ENCODE measurements at regions not wholly inside any gene's neighbourhood (a gene's known extent, or its start where the extent isn't known, plus 50 kb on each side); places are given as distances from the start of the nearest gene placed in this dataset. TPM values are rescaled to one million over a fixed set of nuclear protein-coding genes. Genes with fewer than 3 reads are reported as not detected.

DNA sequence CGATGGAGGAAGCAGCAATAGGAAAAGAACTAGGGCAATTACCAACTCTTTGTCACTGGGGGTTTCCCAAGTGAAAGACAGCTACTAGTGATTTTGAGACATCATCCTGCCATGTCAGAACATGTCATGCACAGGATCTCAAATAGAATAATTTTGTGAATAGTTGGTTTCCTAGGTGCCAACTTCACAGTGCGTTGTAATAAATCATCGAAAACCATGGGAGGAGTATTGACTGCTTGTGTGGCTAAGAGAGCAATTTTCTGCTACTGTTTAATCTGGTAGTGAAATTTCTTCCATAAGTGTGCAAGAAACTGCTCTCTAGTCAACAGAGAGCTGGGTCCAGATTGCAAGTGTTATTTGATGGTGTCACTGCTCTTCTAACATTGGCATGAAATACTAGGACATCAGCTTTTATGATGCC lies 168.6 kb downstream of the NNT start:
- H3K9ac ChIP-seq (ENCODE audit: low read depth, low read length) = no peak overlapping the region
- no peaks in the 10 kb centered on the region for H3K9me3 ChIP-seq (replicated peaks; ENCODE audit: low read length)
- H3K36me3 ChIP-seq (ENCODE audit: insufficient read depth, low read length) = no peaks in the 10 kb centered on the region
- no peak overlapping the region for H3K4me2 ChIP-seq (ENCODE audit: low read length)
- no peaks in the 10 kb centered on the region for H3K27me3 ChIP-seq (ENCODE audit: control insufficient read depth, insufficient read depth, low read length)
- no peak overlapping the region for H3K4me3 ChIP-seq (ENCODE audit: low read length)
- peaks cover 22% of the 10 kb centered on the region for H3K4me1 ChIP-seq (ENCODE audit: control insufficient read depth, insufficient read depth, low read length)

DNA sequence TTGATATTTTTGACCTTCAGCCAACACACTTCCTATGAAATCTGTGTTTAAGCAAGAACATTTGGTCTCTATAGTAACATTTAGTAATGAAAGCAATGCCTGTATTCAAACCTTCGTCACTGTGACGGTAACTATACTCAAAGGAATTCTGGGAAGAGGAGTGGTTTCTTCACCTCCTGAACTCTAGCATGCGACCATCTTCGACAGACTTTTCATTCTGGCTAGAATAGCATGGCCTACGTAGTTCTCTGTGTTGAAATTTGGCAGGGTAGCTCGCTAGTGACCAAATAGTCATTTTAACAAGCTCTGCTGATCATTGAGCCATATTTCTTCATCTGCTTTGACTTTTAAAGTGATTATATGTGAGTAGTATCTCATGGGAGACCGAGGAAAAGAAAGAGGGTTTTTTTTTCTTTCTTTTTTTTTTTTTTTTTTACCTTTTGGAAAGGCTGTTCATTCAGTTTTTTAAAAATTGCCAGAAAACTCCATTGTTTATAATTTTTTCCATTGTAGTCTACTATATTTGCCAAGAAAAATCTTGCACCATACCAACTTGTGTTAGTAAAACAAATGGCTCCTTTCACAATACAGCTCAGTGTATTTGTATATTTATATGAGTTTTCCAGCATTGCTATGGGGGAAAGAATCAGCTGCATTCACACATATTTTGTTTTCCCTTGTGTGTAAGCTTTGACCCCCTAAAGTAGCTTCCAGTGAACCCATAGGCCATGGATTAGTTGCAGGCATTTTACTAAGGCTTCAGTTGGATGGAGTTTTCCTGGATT lies 166.8 kb downstream of the NNT start:
- Histone ChIP-seq H3K4me2 (ENCODE audit: low read length) (no peak overlapping the region), H3K36me3 (ENCODE audit: insufficient read depth, low read length) (no peaks in the 10 kb centered on the region), H3K27me3 (ENCODE audit: control insufficient read depth, insufficient read depth, low read length) (no peaks in the 10 kb centered on the region), H3K9ac (ENCODE audit: low read depth, low read length) (no peak overlapping the region), H3K4me1 (ENCODE audit: control insufficient read depth, insufficient read depth, low read length) (peaks cover 22% of the 10 kb centered on the region), H3K4me3 (ENCODE audit: low read length) (no peak overlapping the region), H3K9me3 (replicated peaks; ENCODE audit: low read length) (no peaks in the 10 kb centered on the region)

Small RNAs in the stretch of these regions (small RNA-seq; reads per million reads assigned to genes)
- not detected for gene RNU6-381P

Data from skeletal muscle satellite cell (primary cell).